Cardiac fibroblast (primary cell): ENCODE measurements at regions not wholly inside any gene's neighbourhood (a gene's known extent, or its start where the extent isn't known, plus 50 kb on each side); places are given as distances from the start of the nearest gene placed in this dataset.
A peak's percentile ranks its signal among the peaks of the same experiment; 100 is the strongest.

Experiments
- DNase-seq, 2 donors: peaks; one replicate each; pipeline versions ENCODE4 v3.0.0 to v3.0.0-alpha.2; 2010; ENCODE audit warnings: low read depth in 2 of 2
- H3K4me3 ChIP-seq, 2 donors: replicated peaks in 1 of 2; 1 replicate in 1 of 2; 2 replicates in 1 of 2; pipeline ENCODE4 v1.5.1; 2011; ENCODE audit warnings: low read depth in 2 of 2, low read length in 2 of 2, mild to moderate bottlenecking in 2 of 2, moderate library complexity in 1 of 2
- TF ChIP-seq, protein P1 (sequence below): IDR thresholded peaks from one replicate; pipeline ENCODE4 v1.5.1; 2011; ENCODE audit warnings: low read depth, mild to moderate bottlenecking, low read length, inconsistent platforms

DNA sequence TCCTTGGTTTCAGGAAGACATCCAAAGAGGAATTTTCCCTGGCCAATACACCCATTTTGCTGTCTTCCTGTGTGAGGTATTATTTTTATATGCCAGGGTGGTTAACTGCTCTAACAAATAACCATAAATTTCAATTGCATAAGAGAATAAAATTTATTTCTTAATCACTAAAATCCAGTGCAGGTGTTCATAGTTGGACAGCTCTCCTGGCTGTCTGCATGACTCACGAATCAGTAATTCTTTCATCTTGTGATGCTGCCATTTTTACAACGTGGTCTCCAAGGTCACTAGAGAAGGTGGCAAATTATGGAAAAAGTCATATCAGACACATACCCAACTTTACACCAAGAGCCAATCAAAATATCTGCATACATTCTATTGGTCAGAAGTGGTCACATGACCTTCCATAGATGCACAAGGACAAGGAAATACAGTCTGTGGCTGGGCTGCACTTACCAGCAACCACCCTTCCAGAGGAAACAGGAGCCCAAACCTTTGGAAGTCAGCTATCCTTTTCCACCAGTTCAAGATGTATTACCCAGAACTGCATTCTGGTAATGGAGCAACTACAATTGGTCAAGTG is 193.5 kb upstream of the PLEKHG7 start:
- no peak overlapping the region for H3K4me3 ChIP-seq
- peak in 1 of 2 donors; percentile 5 for DNase-seq
- TF ChIP-seq, protein P1, sequence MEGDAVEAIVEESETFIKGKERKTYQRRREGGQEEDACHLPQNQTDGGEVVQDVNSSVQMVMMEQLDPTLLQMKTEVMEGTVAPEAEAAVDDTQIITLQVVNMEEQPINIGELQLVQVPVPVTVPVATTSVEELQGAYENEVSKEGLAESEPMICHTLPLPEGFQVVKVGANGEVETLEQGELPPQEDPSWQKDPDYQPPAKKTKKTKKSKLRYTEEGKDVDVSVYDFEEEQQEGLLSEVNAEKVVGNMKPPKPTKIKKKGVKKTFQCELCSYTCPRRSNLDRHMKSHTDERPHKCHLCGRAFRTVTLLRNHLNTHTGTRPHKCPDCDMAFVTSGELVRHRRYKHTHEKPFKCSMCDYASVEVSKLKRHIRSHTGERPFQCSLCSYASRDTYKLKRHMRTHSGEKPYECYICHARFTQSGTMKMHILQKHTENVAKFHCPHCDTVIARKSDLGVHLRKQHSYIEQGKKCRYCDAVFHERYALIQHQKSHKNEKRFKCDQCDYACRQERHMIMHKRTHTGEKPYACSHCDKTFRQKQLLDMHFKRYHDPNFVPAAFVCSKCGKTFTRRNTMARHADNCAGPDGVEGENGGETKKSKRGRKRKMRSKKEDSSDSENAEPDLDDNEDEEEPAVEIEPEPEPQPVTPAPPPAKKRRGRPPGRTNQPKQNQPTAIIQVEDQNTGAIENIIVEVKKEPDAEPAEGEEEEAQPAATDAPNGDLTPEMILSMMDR, result no peak

DNA sequence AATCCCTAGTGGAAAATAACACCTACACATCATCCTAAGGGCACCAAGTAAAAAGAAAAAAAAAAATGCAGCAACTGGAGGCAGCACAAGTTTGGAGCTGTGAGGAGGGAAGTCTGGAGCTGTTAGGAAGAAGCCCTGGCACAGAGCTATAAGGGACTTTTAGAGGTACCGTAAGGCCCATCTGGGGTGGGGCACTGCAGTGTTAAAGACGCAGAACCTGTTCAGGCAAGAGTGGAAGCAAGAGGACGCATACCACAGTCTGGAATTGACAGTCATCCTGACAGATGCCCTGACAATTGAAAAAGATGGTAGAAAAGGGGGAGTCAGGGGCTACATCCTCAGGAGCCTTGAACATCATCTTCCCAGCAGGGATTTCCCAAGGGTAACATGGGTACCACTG is 195.9 kb upstream of the PLEKHG7 start:
- no peak for DNase-seq
- TF ChIP-seq, protein P1, result no peak
- H3K4me3 ChIP-seq, result no peak overlapping the region

DNA sequence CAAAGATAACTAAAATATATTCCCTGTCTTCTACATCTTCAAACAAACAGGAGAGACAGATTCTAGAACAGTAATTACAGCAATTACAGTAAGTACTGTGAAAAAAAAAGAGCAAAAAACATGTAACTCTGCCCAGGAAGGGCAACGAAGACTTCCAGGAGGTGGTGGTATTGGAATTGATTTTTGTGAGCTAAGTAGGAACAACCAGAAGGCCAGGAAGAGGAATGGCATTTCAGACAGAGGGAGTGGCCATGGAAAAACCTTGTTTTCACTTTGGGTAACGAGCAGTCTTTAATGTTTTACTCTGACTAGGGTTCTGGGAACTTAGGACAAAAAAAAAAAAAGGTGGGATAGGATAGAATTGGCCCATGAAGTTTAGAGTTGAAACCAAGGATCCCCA is 196.3 kb upstream of the PLEKHG7 start:
- peak; percentile 15 to 16 for DNase-seq
- TF ChIP-seq, protein P1, result no peak
- H3K4me3 ChIP-seq, result no peak overlapping the region

DNA sequence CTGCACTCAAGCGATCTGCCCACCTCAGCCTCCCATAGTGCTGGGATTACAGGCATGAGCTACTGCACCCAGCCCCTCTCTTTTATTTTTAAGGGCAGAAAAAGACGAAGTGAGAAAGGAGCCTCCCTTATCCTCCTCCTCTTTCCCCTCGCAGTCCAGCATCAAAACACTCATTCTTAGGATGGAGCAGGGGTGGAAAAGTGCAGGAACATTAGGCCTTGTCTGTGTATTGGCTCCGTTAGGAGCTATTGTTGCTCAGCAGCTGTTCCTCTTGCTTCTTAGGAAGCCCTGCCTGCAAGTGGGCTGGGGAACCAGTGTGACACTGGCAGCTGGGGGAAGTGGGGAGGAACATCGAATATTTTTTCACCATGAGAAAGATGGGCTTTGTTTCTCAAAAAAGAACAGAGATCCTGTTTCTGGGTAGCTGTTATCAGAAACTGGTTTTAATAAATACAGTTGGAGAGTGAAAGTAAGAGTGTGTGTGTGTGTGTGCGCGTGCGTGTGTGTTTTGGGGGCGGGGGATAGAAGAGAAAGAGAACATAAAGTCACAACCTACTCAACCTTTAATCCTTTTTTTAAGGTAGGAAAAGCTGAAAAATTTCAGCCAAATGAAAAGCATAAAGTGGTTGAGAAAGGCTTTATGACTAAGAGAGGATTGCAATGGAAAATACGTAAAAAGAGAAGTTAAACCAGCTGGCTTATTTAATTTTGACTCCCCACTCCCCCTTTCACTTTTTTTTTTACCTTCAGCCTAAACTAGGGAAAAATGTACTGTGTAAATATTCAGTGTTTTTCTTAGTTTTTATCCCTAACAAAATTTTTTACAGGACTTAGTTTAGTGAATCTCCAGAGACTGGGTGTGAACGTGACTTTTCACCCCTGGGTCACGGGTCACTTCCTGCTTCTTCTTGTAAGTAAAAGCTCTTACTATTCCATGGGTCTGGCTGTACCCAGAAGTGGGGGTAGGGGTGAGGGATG is 197.2 kb upstream of the PLEKHG7 start:
- peak; percentile 65 for DNase-seq
- H3K4me3 ChIP-seq, result peak overlapping the region in 1 of 2 donors; percentile 8
- TF ChIP-seq, protein P1, result no peak

DNA sequence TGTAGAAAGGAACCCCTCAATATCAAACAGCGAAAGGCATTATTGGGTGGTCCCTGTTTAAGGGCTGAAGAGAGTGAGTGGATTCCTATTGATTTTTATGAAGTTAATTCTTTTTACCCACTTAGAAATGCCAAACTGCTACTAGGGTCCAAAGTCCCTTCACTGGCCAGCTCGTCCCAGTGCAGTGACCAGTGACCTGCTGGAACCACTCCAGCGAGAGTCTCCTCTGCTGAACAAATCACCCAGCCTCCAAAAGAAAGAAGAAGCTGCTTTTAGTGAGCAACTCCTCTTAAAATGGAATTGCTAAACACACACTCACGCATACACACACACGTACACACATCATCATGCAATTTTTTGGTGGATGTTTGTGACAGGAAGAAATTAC is 198.2 kb upstream of the PLEKHG7 start:
- TF ChIP-seq, protein P1, result no peak
- DNase-seq, result no peak
- H3K4me3 ChIP-seq, result no peak overlapping the region

DNA sequence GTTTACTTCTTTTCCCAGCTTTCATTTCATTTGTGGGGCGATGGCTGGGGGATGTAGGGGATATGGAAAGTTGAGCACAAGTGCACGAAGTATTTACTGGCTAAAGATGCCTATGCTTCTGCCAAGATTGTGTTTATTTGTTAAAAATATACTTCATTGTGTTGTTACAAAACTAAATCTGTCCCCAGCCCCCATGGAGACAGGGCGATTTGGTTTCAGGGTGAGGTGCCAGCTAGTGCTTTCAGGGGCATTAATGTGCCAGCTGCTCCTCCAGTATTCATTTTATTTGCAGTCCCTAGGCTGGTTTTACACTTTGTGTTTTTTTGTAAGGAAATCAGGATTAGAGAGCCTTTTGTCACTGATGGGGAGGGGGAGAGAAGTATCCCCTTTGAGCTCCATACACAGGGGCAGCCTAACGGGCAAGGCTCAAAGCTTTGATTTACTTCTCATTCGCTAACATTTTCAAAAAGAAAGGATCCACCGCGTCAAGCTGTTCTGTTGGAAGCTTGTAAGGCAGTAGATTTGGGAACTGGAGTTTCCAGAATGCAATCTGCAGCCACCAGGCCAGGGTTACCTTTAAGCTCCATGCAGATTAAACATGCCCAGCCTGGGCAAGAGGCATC is 198.7 kb upstream of the PLEKHG7 start:
- TF ChIP-seq, protein P1, result no peak
- DNase-seq, result no peak
- no peak overlapping the region for H3K4me3 ChIP-seq
